OCI-LY1 (cell line): ENCODE measurements at regions not wholly inside any gene's neighbourhood (a gene's known extent, or its start where the extent isn't known, plus 50 kb on each side); places are given as distances from the start of the nearest gene placed in this dataset.

Experiments used
- H2AFZ ChIP-seq: fragments of 200-600 bp; sonication (generic), shearing (Covaris generic); 2 replicates; pipeline ENCODE4 v1.6.0; 2014; ENCODE audit warnings: antibody characterized with exemption, mild to moderate bottlenecking, low read length
- H3F3A ChIP-seq: fragments of 200-600 bp; sonication (generic), shearing (Covaris generic); 2 replicates; pipeline ENCODE4 v1.6.0; 2014; ENCODE audit warnings: mild to moderate bottlenecking, antibody characterized with exemption, low read length, moderate library complexity; ENCODE audit not compliant: insufficient read depth
- H3K27ac ChIP-seq: fragments of 200-600 bp; sonication (generic); 2 replicates; pipeline ENCODE4 v1.5.1; 2014; ENCODE audit warnings: low read length, mixed run types, mild to moderate bottlenecking, low read depth; ENCODE audit not compliant: poor library complexity, severe bottlenecking
- H3K27me3 ChIP-seq: fragments of 200-600 bp; sonication (generic); 2 replicates; pipeline ENCODE4 v1.6.0; 2014; ENCODE audit warnings: antibody characterized with exemption, mild to moderate bottlenecking, low read length, moderate library complexity; ENCODE audit not compliant: insufficient read depth
- H3K36me3 ChIP-seq: fragments of 200-600 bp; sonication (generic); 2 replicates; pipeline ENCODE4 v1.6.1; 2014; ENCODE audit warnings: mild to moderate bottlenecking, antibody characterized with exemption, low read length, moderate library complexity, mixed read lengths; ENCODE audit not compliant: insufficient read depth
- H3K4me1 ChIP-seq: fragments of 200-600 bp; sonication (generic); 2 replicates; pipeline ENCODE4 v1.5.1; 2014; ENCODE audit warnings: mild to moderate bottlenecking, low read length, moderate library complexity; ENCODE audit not compliant: insufficient read depth, severe bottlenecking
- H3K4me2 ChIP-seq: fragments of 200-600 bp; sonication (generic), shearing (Covaris generic); 2 replicates; pipeline ENCODE4 v1.6.1; 2014; ENCODE audit warnings: low read length
- H3K4me3 ChIP-seq: fragments of 200-600 bp; sonication (generic); 2 replicates; pipeline ENCODE4 v1.5.1; 2014; ENCODE audit warnings: low read length, low read depth, mild to moderate bottlenecking, mixed read lengths; ENCODE audit not compliant: poor library complexity, severe bottlenecking
- H3K79me2 ChIP-seq: fragments of 200-600 bp; shearing (Covaris generic); 2 replicates; pipeline ENCODE4 v1.6.1; 2016; ENCODE audit warnings: mixed run types, low read length, mixed read lengths; ENCODE audit not compliant: insufficient read depth
- H3K9ac ChIP-seq: fragments of 200-600 bp; sonication (generic), shearing (Covaris generic); 2 replicates; pipeline ENCODE4 v1.6.1; 2014; ENCODE audit warnings: mild to moderate bottlenecking, low read length, mixed read lengths
- H3K9me2 ChIP-seq: fragments of 200-600 bp; sonication (generic), shearing (Covaris generic); 2 replicates; pipeline ENCODE4 v1.6.1; 2014; ENCODE audit warnings: low read depth, mild to moderate bottlenecking, low read length, mixed read lengths
- H3K9me3 ChIP-seq: fragments of 200-600 bp; shearing (Covaris generic); 2 replicates; pipeline ENCODE4 v1.6.1; 2014; ENCODE audit warnings: low read length, mixed read lengths
- H4K20me1 ChIP-seq: fragments of 200-600 bp; sonication (generic), shearing (Covaris generic); 2 replicates; pipeline ENCODE4 v1.6.0; 2016; ENCODE audit warnings: mild to moderate bottlenecking, low read length; ENCODE audit not compliant: insufficient read depth
- CTCF ChIP-seq: fragments of 200-600 bp; sonication (generic), shearing (Covaris generic); IDR thresholded peaks from 2 replicates; pipeline ENCODE4 v1.5.1; 2017; ENCODE audit warnings: mild to moderate bottlenecking, antibody characterized with exemption, low read length, moderate library complexity, mixed read lengths
- EZH2 ChIP-seq: fragments of 200-600 bp; sonication (generic), shearing (Covaris generic); IDR thresholded peaks from 2 replicates; pipeline ENCODE4 v1.8.0; 2017; ENCODE audit warnings: borderline replicate concordance, mixed run types, mild to moderate bottlenecking, antibody characterized with exemption, low read length, moderate library complexity, mixed read lengths

GRCh38 chr3:117637666-117638065 lies 928.1 kb downstream of the TUSC7 start:
- H2AFZ ChIP-seq, result no peak overlapping the region
- H3K9me2 ChIP-seq, result no peaks in the 10 kb centered on the region
- no peaks in the 10 kb centered on the region for H3K9me3 ChIP-seq
- H3K27me3 ChIP-seq, result no peaks in the 10 kb centered on the region
- no peak overlapping the region for H3K4me3 ChIP-seq
- H3K4me2 ChIP-seq, result no peak overlapping the region
- H3K27ac ChIP-seq, result no peak overlapping the region
- H3F3A ChIP-seq, result no peaks in the 10 kb centered on the region
- TF ChIP-seq CTCF (no peak), EZH2 (no peak)
- H3K36me3 ChIP-seq, result no peaks in the 10 kb centered on the region
- H3K4me1 ChIP-seq, result no peaks in the 10 kb centered on the region
- H3K79me2 ChIP-seq, result no peaks in the 10 kb centered on the region
- H3K9ac ChIP-seq, result no peak overlapping the region
- H4K20me1 ChIP-seq, result no peaks in the 10 kb centered on the region

- no peak overlapping the region for H2AFZ ChIP-seq
- no peaks in the 10 kb centered on the region for H3K9me3 ChIP-seq
- H3K27ac ChIP-seq, result no peak overlapping the region
- no peaks in the 10 kb centered on the region for H4K20me1 ChIP-seq
- H3K9ac ChIP-seq, result no peak overlapping the region
- H3K9me2 ChIP-seq, result no peaks in the 10 kb centered on the region
- no peaks in the 10 kb centered on the region for H3F3A ChIP-seq
- no peaks in the 10 kb centered on the region for H3K27me3 ChIP-seq
- H3K79me2 ChIP-seq, result no peaks in the 10 kb centered on the region
- H3K4me3 ChIP-seq, result no peak overlapping the region
- H3K36me3 ChIP-seq, result no peaks in the 10 kb centered on the region
- no peak overlapping the region for H3K4me2 ChIP-seq
- no peaks in the 10 kb centered on the region for H3K4me1 ChIP-seq
- TF ChIP-seq CTCF, result no peak
- TF ChIP-seq EZH2, result no peak
These were observed 934.6 kb downstream of the TUSC7 start for GRCh38 chr3:117644203-117644602.

GRCh38 chr3:117645561-117646242 lies 936.1 kb downstream of the TUSC7 start:
- Histone ChIP-seq H4K20me1 (no peaks in the 10 kb centered on the region), H2AFZ (no peak overlapping the region), H3K4me1 (no peaks in the 10 kb centered on the region), H3K9me3 (no peaks in the 10 kb centered on the region), H3K27me3 (no peaks in the 10 kb centered on the region), H3K4me2 (no peak overlapping the region), H3K4me3 (no peak overlapping the region), H3K27ac (no peak overlapping the region), H3F3A (no peaks in the 10 kb centered on the region), H3K9ac (no peak overlapping the region), H3K9me2 (no peaks in the 10 kb centered on the region), H3K79me2 (no peaks in the 10 kb centered on the region), H3K36me3 (no peaks in the 10 kb centered on the region)
- TF ChIP-seq EZH2, result no peak
- no peak for TF ChIP-seq CTCF
